DND-41 (cell line): ENCODE measurements at regions not wholly inside any gene's neighbourhood (a gene's known extent, or its start where the extent isn't known, plus 50 kb on each side); places are given as distances from the start of the nearest gene placed in this dataset.
"Not testable (repeated sequence)": the region's sequence is repeated elsewhere in the genome, so short reads cannot be mapped to it uniquely, and the experiment has no call there.

Experiments
- ATAC-seq: fragments of 200-7000 bp; cut with Tn5 transposase; 3 replicates; pipeline ENCODE4 v1.9.1; 2021; ENCODE audit warnings: low read depth; ENCODE audit not compliant: insufficient read depth
- DNase-seq: peaks from one replicate; pipeline ENCODE4 v3.0.0-alpha.2; 2020
- H2AFZ ChIP-seq: 2 replicates; pipeline ENCODE4 v1.6.0; 2012; ENCODE audit warnings: low read depth, low read length
- H3K27ac ChIP-seq: 2 replicates; pipeline ENCODE4 v1.5.1; 2012; ENCODE audit warnings: low read length, inconsistent platforms
- H3K27me3 ChIP-seq: fragments of 200-600 bp; sonication (generic); 2 replicates; pipeline ENCODE4 v1.6.0; 2012; ENCODE audit warnings: low read length, mild to moderate bottlenecking, inconsistent platforms; ENCODE audit not compliant: insufficient read depth, poor library complexity
- H3K36me3 ChIP-seq: 2 replicates; pipeline ENCODE4 v1.5.1; 2012; ENCODE audit warnings: low read length, inconsistent platforms; ENCODE audit not compliant: insufficient read depth
- H3K4me1 ChIP-seq: 2 replicates; pipeline ENCODE4 v1.5.1; 2012; ENCODE audit warnings: mild to moderate bottlenecking, low read length; ENCODE audit not compliant: insufficient read depth
- H3K4me2 ChIP-seq: 2 replicates; pipeline ENCODE4 v1.6.0; 2012; ENCODE audit warnings: mild to moderate bottlenecking, moderate library complexity, low read length, inconsistent platforms; ENCODE audit not compliant: insufficient read depth
- H3K4me3 ChIP-seq, 2 experiments: fragments of 200-600 bp in 1 of 2; shearing (Covaris generic) in 1 of 2; 2 replicates each; pipeline ENCODE4 v1.5.1; 2012 to 2016; ENCODE audit warnings: inconsistent platforms in 2 of 2, low read length in 2 of 2, mild to moderate bottlenecking in 2 of 2, low read depth in 1 of 2, moderate library complexity in 1 of 2
- H3K79me2 ChIP-seq: 2 replicates; pipeline ENCODE4 v1.6.0; 2012; ENCODE audit warnings: low read length, inconsistent platforms; ENCODE audit not compliant: insufficient read depth
- H3K9ac ChIP-seq: 2 replicates; pipeline ENCODE4 v1.6.0; 2012; ENCODE audit warnings: low read depth, mild to moderate bottlenecking, inconsistent platforms, low read length, moderate library complexity
- H3K9me3 ChIP-seq: 2 replicates; pipeline ENCODE4 v1.5.1; 2012; ENCODE audit warnings: low read length, moderate library complexity, mild to moderate bottlenecking, inconsistent platforms; ENCODE audit not compliant: insufficient read depth, severe bottlenecking
- H4K20me1 ChIP-seq: 2 replicates; pipeline ENCODE4 v1.6.0; 2012; ENCODE audit warnings: low read length; ENCODE audit not compliant: insufficient read depth
- EZH2 ChIP-seq: IDR thresholded peaks from 3 replicates; pipeline ENCODE4 v1.6.1; 2012; ENCODE audit warnings: borderline replicate concordance, low read depth, mild to moderate bottlenecking, moderate library complexity, low read length, inconsistent platforms; ENCODE audit not compliant: severe bottlenecking
- TF ChIP-seq, protein P1 (sequence below): IDR thresholded peaks from 2 replicates; pipeline ENCODE4 v1.5.1; 2012; ENCODE audit warnings: borderline replicate concordance, low read length, moderate library complexity, mild to moderate bottlenecking; ENCODE audit not compliant: poor library complexity, severe bottlenecking; ENCODE audit errors: extremely low read depth

DNA sequence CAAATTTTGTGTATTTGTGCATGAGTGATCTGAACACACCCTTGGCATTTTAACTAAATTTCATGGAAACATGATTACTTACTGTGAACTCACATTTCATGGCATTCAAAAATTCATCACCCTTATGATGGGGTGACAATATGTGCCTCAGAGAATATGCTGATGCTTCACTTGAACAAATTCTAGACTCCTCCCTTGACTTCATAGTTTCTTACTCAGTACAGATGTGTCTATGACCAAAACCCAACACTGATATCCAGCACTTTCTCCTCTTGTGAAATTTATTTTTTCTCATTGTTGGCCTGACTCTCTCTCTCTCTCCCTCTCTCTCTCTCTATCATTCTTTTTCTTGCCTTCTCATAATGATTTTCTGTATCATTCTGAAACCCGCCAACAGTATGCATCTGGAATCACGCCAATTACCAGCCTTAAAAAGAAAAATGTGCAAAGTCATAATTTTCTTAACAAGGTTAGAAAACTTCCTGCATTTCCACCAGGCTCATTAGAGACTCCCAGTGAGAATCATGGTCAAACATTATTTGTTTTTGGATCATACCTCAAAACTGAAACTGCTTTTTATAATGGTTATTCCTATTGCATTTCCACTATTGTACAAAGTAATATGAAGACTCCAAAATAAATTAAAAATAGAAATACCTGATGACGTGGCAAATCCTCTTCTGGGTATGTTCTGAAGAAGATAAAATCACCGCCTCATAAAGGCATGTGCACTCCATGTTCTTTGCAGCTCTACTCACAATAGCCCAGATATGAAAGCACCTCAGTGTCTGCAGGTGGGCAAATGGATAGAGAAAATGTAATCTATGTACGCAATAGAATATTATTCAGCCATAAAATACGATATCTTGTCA is 722.2 kb downstream of the TMEM121 start:
- no peak for DNase-seq
- H3K4me2 ChIP-seq, result no peak overlapping the region
- TF ChIP-seq, protein P1, sequence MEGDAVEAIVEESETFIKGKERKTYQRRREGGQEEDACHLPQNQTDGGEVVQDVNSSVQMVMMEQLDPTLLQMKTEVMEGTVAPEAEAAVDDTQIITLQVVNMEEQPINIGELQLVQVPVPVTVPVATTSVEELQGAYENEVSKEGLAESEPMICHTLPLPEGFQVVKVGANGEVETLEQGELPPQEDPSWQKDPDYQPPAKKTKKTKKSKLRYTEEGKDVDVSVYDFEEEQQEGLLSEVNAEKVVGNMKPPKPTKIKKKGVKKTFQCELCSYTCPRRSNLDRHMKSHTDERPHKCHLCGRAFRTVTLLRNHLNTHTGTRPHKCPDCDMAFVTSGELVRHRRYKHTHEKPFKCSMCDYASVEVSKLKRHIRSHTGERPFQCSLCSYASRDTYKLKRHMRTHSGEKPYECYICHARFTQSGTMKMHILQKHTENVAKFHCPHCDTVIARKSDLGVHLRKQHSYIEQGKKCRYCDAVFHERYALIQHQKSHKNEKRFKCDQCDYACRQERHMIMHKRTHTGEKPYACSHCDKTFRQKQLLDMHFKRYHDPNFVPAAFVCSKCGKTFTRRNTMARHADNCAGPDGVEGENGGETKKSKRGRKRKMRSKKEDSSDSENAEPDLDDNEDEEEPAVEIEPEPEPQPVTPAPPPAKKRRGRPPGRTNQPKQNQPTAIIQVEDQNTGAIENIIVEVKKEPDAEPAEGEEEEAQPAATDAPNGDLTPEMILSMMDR, result no peak
- no peak for TF ChIP-seq EZH2
- no peaks in the 10 kb centered on the region for H3K27me3 ChIP-seq
- no peaks in the 10 kb centered on the region for H3K79me2 ChIP-seq
- no peak overlapping the region for H3K27ac ChIP-seq
- ATAC-seq, result no peak
- no peak overlapping the region for H3K4me3 ChIP-seq
- no peak overlapping the region for H2AFZ ChIP-seq
- no peak overlapping the region for H3K9ac ChIP-seq
- H3K4me1 ChIP-seq, result peaks cover 18% of the 10 kb centered on the region
- H3K9me3 ChIP-seq, result no peaks in the 10 kb centered on the region
- H4K20me1 ChIP-seq, result no peaks in the 10 kb centered on the region
- H3K36me3 ChIP-seq, result no peaks in the 10 kb centered on the region

DNA sequence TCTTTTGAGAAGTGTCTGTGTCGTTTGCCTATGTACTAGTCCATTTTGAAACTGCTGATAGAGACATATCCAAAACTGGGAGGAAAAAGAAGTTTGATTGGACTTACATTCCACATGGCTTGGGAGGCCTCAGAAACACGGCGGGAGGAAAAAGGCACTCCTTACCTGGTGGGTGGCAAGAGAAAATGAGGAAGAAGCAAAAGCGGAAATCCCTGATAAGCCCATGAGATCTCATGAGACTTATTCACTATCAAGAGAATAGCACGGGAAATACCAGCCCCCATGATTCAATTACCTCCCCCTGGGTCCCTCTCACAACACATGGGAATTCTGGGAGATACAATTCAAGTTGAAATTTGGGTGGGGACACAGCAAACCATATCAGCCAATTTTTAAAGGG is 727.6 kb downstream of the TMEM121 start:
- not testable (repeated sequence) for ATAC-seq, H3K4me3 ChIP-seq, H3K79me2 ChIP-seq, DNase-seq, H3K27me3 ChIP-seq, H3K4me2 ChIP-seq, H2AFZ ChIP-seq, H4K20me1 ChIP-seq, H3K9ac ChIP-seq, H3K27ac ChIP-seq, H3K9me3 ChIP-seq, H3K36me3 ChIP-seq
- H3K4me1 ChIP-seq, result peaks cover 24% of the 10 kb centered on the region

DNA sequence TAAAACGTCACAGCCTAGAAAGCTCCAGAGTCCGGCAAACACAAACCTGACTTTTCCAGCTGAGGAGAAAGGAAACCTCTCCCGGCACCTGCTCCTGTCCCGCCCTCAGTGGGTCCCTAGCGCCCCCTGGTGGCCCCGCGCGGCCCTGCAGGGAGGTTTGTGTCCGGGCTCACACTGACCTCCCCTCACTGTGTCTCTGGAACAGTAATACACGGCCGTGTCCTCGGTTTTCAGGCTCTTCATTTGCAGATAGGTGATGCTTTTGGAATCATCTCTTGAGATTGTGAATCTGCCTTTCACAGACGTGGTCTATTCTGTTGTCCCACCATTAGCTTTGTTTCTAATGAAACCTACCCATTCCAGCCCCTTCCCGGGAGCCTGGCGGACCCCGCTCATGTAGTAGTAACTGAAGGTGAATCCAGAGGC is 731.2 kb downstream of the TMEM121 start:
- TF ChIP-seq, protein P1, result peak; percentile 81

DNA sequence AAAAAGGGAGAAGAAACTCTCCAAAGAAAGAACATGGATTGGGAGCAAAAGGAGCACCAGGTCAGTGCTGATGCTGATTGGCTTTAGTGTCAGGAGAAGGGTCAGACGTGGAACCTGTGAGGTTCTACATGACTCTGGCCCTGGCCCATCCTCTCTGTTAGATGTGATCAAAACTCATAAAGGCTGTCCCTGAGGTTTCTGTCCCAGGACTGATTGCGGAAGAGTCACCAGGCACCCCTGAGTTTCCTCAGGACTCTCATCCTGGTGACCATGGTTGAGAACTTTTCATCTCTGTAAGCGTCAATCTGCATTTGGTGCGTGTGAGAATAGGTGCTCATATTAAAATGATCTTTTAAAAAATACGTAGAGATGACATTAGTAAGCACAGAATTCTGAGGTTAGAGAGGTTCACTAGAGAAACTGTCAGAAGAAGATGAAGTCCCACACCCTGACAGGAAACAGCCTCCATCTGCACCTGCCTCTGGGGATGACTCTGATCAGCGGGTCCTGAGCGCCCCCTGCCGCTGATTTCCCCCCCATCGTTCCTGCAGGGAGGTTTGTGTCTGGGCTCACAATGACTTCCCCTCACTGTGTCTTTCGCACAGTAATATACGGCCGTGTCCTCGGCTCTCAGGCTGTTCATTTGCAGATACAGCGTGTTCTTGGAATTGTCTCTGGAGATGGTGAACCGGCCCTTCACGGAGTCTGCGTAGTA is 741.8 kb downstream of the TMEM121 start:
- Histone ChIP-seq H3K4me3 (peak overlapping the region in 1 of 2 experiments; percentile 41; a peak in 2 of 4 replicates), H3K27me3 (no peaks in the 10 kb centered on the region), H2AFZ (peak overlapping the region; percentile 68), H3K4me1 (peaks cover 53% of the 10 kb centered on the region), H3K79me2 (no peaks in the 10 kb centered on the region), H4K20me1 (no peaks in the 10 kb centered on the region), H3K9ac (peak overlapping the region; percentile 58), H3K36me3 (no peaks in the 10 kb centered on the region), H3K4me2 (peak overlapping the region; percentile 58), H3K9me3 (no peaks in the 10 kb centered on the region), H3K27ac (peak overlapping the region; percentile 96)
- peak; percentile 100 for DNase-seq
- peak; percentile 91 for ATAC-seq
- no peak for TF ChIP-seq EZH2
- TF ChIP-seq, protein P1, result peak; percentile 100

More for the DNA sequence above, 731.2 kb downstream of the TMEM121 start:
- DNase-seq (peak; percentile 81), ATAC-seq (peak; percentile 67)
- Histone ChIP-seq H2AFZ (peak overlapping the region; percentile 67), H3K4me3 (peak overlapping the region in 1 of 2 experiments; percentile 17; a peak in 1 of 4 replicates), H3K4me1 (peaks cover 42% of the 10 kb centered on the region), H3K4me2 (peak overlapping the region; percentile 52), H3K27ac (peak overlapping the region; percentile 63), H3K9ac (peak overlapping the region; percentile 35)
- not testable (repeated sequence) for H3K27me3 ChIP-seq, H4K20me1 ChIP-seq, H3K9me3 ChIP-seq, H3K79me2 ChIP-seq, H3K36me3 ChIP-seq
